B cell (primary cell): ENCODE measurements at regions not wholly inside any gene's neighbourhood (a gene's known extent, or its start where the extent isn't known, plus 50 kb on each side); places are given as distances from the start of the nearest gene placed in this dataset.

Experiments
- EZH2 ChIP-seq: IDR thresholded peaks from 2 replicates; pipeline ENCODE4 v1.6.1; 2012; ENCODE audit warnings: borderline replicate concordance, low read depth, mild to moderate bottlenecking, moderate library complexity, low read length; ENCODE audit not compliant: insufficient read depth, poor library complexity, severe bottlenecking
- TF ChIP-seq, protein P1 (sequence below): fragments of 200-600 bp; IDR thresholded peaks from one replicate; pipeline ENCODE4 v1.8.0; 2022; ENCODE audit warnings: antibody characterized with exemption, mild to moderate bottlenecking

DNA sequence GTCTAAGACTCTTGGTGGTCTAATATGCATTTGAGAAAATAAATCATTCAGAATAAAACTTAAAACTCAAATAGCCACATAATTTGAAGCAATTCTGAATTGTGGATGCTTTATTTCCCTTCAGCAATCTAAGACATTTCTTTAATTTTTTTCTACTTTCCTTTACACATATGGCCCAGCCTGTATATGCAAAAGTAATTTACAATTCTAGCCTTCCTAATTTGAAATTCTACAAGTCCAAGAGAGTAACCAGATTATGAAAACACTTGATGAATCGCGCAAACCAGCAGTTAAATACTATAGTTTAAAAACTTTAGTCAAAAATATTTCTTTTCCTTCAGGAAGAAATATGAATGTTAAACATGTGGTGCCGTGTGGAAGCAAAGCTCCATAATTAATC, 1014.2 kb downstream of the TUSC7 start:
- TF ChIP-seq, protein P1, sequence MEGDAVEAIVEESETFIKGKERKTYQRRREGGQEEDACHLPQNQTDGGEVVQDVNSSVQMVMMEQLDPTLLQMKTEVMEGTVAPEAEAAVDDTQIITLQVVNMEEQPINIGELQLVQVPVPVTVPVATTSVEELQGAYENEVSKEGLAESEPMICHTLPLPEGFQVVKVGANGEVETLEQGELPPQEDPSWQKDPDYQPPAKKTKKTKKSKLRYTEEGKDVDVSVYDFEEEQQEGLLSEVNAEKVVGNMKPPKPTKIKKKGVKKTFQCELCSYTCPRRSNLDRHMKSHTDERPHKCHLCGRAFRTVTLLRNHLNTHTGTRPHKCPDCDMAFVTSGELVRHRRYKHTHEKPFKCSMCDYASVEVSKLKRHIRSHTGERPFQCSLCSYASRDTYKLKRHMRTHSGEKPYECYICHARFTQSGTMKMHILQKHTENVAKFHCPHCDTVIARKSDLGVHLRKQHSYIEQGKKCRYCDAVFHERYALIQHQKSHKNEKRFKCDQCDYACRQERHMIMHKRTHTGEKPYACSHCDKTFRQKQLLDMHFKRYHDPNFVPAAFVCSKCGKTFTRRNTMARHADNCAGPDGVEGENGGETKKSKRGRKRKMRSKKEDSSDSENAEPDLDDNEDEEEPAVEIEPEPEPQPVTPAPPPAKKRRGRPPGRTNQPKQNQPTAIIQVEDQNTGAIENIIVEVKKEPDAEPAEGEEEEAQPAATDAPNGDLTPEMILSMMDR, result no peak
- no peak for TF ChIP-seq EZH2
